ENCODE measurements at regions not wholly inside any gene's neighbourhood (a gene's known extent, or its start where the extent isn't known, plus 50 kb on each side); places are given as distances from the start of the nearest gene placed in this dataset.

DNA sequence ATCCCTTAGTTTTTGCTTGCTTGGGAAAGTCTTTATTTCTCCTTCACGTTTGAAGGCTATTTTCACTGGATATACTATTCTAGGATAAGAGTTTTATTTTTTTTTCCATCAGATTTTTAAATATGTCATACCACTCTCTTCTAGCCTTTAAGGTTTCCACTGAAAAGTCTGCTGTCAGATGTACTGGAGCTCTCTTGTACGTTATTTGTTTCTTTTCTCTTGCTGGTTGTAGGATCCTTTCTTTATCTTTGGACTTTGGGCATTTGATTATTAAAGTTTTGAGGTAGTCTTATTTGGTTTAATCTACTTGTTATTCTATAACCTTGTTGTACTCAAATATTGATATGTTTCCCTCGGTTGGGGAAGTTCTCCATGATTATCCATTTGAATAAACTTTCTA lies 848.4 kb upstream of the COX7C start:
- no peaks in the 10 kb centered on the region for H3K9me3 ChIP-seq (ENCODE audit: control insufficient read depth, insufficient read depth, low read length)
- no peaks in the 10 kb centered on the region for H3K36me3 ChIP-seq (ENCODE audit: control insufficient read depth, insufficient read depth, low read length)
- no peak overlapping the region for H3K4me3 ChIP-seq (ENCODE audit: low read depth, low read length)
- H3K9ac ChIP-seq (ENCODE audit: low read depth, low read length) = no peak overlapping the region
- no peaks in the 10 kb centered on the region for H3K27me3 ChIP-seq (ENCODE audit: control insufficient read depth, insufficient read depth, low read length)
- H3K4me1 ChIP-seq (ENCODE audit: control insufficient read depth, insufficient read depth, low read length) = no peaks in the 10 kb centered on the region

DNA sequence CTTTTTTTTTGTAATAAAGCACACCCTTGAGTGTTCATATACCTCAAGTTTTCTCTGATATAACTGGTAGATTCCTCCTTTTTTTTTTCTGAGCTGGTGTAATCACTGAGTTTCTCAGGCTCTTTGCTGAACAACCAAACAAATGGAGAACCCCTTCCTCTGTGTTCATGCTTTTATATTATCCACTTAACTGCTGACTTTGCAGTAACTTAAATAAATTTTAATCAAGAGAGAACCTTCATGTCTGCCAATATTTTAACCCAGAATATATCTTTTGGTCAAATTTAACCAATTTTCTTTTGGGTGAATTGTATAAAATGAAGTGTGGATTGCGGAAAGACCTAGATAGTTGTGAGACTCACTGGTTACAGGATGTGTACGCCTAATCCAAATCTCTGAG lies 833.0 kb upstream of the COX7C start:
- Histone ChIP-seq H3K4me3 (ENCODE audit: low read depth, low read length) (no peak overlapping the region), H3K36me3 (ENCODE audit: control insufficient read depth, insufficient read depth, low read length) (no peaks in the 10 kb centered on the region), H3K27me3 (ENCODE audit: control insufficient read depth, insufficient read depth, low read length) (no peaks in the 10 kb centered on the region), H3K4me1 (ENCODE audit: control insufficient read depth, insufficient read depth, low read length) (no peaks in the 10 kb centered on the region), H3K9me3 (ENCODE audit: control insufficient read depth, insufficient read depth, low read length) (no peaks in the 10 kb centered on the region), H3K9ac (ENCODE audit: low read depth, low read length) (no peak overlapping the region)

DNA sequence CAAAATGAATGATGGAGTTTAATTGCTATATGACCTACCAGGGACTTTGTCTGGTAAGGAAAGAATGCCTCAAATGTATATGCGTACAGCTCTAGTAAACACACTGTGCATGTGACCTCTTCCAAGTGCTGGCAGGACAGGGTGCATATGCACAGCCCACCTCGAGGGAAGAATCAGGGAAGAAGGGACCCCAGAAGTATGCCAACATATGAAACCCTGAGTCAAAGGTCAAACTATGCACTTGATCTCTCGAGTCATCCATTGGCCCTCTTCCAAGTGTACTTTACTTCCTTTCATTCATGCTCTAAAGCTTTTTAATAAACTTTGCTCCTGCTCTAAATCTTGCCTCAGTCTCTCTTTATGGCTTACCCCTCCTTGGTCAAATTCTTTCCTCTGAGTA lies 804.6 kb upstream of the COX7C start:
- H3K9ac ChIP-seq (ENCODE audit: low read depth, low read length) = no peak overlapping the region
- H3K4me3 ChIP-seq (ENCODE audit: low read depth, low read length) = no peak overlapping the region
- peaks cover 10% of the 10 kb centered on the region for H3K4me1 ChIP-seq (ENCODE audit: control insufficient read depth, insufficient read depth, low read length)
- no peaks in the 10 kb centered on the region for H3K36me3 ChIP-seq (ENCODE audit: control insufficient read depth, insufficient read depth, low read length)
- H3K9me3 ChIP-seq (ENCODE audit: control insufficient read depth, insufficient read depth, low read length) = no peaks in the 10 kb centered on the region
- H3K27me3 ChIP-seq (ENCODE audit: control insufficient read depth, insufficient read depth, low read length) = no peaks in the 10 kb centered on the region

DNA sequence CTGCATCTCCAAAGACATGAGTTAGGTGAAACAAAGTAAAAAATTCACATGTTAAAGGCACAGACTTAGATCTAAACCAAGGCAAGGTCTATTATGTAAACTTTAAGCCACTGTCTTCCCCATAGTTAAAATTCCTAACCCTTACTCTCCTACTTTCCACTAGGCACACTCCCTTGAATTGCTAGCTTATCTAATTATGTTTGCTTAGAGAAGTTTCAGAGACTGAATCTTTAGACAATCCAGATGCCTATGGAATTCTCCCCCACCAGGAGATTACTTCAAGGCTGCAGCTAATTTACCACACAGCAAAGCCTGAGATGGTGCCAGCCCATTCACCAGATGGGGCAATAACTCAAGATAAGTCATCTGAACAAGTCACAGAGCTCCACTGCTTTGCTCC lies 803.1 kb upstream of the COX7C start:
- Histone ChIP-seq H3K4me3 (ENCODE audit: low read depth, low read length) (no peak overlapping the region), H3K36me3 (ENCODE audit: control insufficient read depth, insufficient read depth, low read length) (no peaks in the 10 kb centered on the region), H3K9ac (ENCODE audit: low read depth, low read length) (no peak overlapping the region), H3K27me3 (ENCODE audit: control insufficient read depth, insufficient read depth, low read length) (no peaks in the 10 kb centered on the region), H3K9me3 (ENCODE audit: control insufficient read depth, insufficient read depth, low read length) (no peaks in the 10 kb centered on the region), H3K4me1 (ENCODE audit: control insufficient read depth, insufficient read depth, low read length) (peaks cover 10% of the 10 kb centered on the region)

DNA sequence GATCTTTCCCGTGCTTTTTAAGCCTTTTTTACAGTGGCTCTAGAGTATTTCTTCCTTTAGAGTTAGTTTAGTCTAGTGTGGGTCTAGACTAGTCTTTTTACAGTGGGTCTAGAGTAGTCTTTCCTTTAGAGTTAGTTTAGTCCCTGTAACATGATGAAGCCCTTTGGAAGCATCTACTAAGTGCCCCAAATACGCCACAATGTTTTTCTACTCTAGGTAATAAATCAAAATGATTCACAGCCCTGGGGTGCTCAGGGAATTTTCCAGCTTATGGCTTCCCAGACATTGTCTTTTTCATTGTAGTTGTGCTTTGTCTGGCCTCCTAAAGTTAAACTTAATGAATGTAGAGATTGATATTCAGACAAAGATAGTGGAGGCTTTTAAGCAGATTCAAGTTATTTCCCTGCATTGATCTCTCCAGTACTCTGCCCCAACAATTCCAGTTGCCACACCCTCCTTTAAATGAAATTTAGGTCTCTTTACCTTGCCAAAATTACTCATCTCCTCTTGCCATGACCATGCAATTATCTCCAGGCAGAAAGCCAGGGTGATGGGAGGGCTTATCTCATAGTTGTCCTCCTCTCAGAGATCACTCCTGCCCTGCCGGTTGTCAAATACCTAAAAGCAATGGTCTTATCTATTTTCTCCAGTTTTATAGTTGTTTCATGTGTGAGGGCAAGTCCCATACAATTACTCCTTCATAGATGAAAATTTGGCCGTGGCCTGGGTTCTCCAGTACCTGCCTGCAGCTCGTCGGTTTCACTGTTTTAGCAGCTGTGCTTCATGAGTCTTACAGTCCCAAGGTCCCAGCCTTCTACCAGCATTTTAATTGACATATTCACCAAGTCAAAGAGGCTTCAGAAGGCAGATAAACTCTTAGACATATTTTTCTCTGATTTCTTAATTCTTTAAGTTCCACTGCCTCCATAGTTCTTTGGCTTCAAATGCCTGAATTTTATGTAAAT lies 794.0 kb upstream of the COX7C start:
- no peaks in the 10 kb centered on the region for H3K27me3 ChIP-seq (ENCODE audit: control insufficient read depth, insufficient read depth, low read length)
- H3K9me3 ChIP-seq (ENCODE audit: control insufficient read depth, insufficient read depth, low read length) = no peaks in the 10 kb centered on the region
- no peak overlapping the region for H3K9ac ChIP-seq (ENCODE audit: low read depth, low read length)
- no peaks in the 10 kb centered on the region for H3K36me3 ChIP-seq (ENCODE audit: control insufficient read depth, insufficient read depth, low read length)
- H3K4me3 ChIP-seq (ENCODE audit: low read depth, low read length) = no peak overlapping the region
- no peaks in the 10 kb centered on the region for H3K4me1 ChIP-seq (ENCODE audit: control insufficient read depth, insufficient read depth, low read length)

DNA sequence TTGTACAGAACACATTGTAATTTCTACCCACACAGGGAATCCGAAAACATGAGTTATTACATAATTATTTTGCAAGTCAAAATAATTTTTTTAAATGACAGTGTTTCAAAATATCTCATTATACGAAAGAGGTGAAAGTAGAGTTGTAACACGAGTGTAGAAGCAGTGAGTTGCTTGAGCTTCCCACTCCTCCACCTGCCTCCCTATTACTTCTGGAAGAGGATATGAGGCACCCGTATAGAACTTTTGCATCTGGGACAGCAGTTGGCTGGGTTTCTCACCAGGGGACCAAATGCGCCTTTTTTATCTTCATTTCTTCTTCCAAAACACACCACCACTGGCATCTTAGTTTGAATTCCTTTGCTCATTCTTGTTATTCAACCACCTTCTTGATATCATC lies 779.0 kb upstream of the COX7C start:
- Histone ChIP-seq H3K36me3 (ENCODE audit: control insufficient read depth, insufficient read depth, low read length) (no peaks in the 10 kb centered on the region), H3K9me3 (ENCODE audit: control insufficient read depth, insufficient read depth, low read length) (no peaks in the 10 kb centered on the region), H3K9ac (ENCODE audit: low read depth, low read length) (no peak overlapping the region), H3K27me3 (ENCODE audit: control insufficient read depth, insufficient read depth, low read length) (no peaks in the 10 kb centered on the region), H3K4me1 (ENCODE audit: control insufficient read depth, insufficient read depth, low read length) (no peaks in the 10 kb centered on the region), H3K4me3 (ENCODE audit: low read depth, low read length) (no peak overlapping the region)

DNA sequence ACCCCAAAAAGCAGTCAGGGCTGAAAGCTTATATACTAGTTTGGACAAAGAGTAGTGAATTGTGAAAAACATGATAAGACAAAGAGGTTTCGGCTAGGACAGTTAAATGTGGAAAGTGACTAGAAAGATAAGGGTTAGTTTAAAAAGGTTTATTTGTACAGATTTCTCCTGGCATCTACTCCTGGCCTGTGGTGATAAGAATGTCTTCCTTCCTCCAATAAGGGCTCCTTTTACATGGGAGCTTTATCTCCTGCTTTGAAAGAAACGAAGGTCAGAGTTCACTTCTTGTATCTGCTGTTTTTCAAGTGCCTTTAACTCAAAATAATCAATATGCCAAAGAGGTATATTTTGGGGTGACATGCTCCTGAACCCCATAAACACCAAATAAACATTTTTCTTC lies 776.1 kb upstream of the COX7C start:
- H3K4me3 ChIP-seq (ENCODE audit: low read depth, low read length) = no peak overlapping the region
- no peaks in the 10 kb centered on the region for H3K9me3 ChIP-seq (ENCODE audit: control insufficient read depth, insufficient read depth, low read length)
- no peaks in the 10 kb centered on the region for H3K4me1 ChIP-seq (ENCODE audit: control insufficient read depth, insufficient read depth, low read length)
- no peaks in the 10 kb centered on the region for H3K27me3 ChIP-seq (ENCODE audit: control insufficient read depth, insufficient read depth, low read length)
- H3K36me3 ChIP-seq (ENCODE audit: control insufficient read depth, insufficient read depth, low read length) = no peaks in the 10 kb centered on the region
- no peak overlapping the region for H3K9ac ChIP-seq (ENCODE audit: low read depth, low read length)

DNA sequence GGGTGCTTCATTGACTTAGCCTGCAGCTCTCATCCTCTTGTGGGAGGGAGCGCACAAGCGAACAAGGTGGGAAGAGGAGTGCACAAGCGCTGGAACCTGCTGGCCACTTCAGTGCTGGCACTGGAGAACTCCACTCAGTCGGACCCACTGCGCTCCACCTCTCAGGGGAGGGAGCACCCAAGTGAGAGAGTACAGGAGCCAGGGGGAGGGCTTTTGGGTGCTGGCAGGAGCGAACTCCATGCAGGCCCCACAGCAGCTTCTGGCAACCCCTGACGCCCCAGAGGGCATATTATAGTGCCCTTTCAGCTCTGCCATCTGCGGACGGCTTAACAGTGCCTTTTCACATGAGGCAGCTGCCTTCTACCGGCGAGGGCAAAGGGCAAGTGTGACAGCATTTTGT lies 774.2 kb upstream of the COX7C start:
- H3K4me3 ChIP-seq (ENCODE audit: low read depth, low read length) = no peak overlapping the region
- H3K27me3 ChIP-seq (ENCODE audit: control insufficient read depth, insufficient read depth, low read length) = no peaks in the 10 kb centered on the region
- peak overlapping the region; percentile 32 for H3K9ac ChIP-seq (ENCODE audit: low read depth, low read length)
- no peaks in the 10 kb centered on the region for H3K9me3 ChIP-seq (ENCODE audit: control insufficient read depth, insufficient read depth, low read length)
- H3K36me3 ChIP-seq (ENCODE audit: control insufficient read depth, insufficient read depth, low read length) = no peaks in the 10 kb centered on the region
- H3K4me1 ChIP-seq (ENCODE audit: control insufficient read depth, insufficient read depth, low read length) = no peaks in the 10 kb centered on the region

DNA sequence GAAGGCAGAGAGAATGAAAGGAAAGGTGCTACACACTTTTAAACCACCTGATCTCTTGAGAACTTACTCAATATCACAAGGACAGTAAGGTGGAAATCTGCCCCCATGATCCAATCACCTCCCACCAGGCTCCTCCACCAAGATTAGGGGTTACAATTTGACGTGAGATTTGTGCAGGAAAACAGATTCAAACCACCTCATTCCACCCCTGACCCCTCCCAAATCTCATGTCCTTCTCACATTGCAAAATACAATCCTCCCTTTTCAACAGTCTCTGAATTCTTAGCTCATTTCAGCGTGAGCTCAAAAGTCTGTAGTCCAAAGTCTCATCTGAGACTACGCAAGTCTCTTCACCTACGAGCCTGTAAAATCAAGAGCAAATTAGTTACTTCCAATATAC lies 768.3 kb upstream of the COX7C start:
- no peak overlapping the region for H3K4me3 ChIP-seq (ENCODE audit: low read depth, low read length)
- H3K4me1 ChIP-seq (ENCODE audit: control insufficient read depth, insufficient read depth, low read length) = no peaks in the 10 kb centered on the region
- H3K27me3 ChIP-seq (ENCODE audit: control insufficient read depth, insufficient read depth, low read length) = no peaks in the 10 kb centered on the region
- no peaks in the 10 kb centered on the region for H3K36me3 ChIP-seq (ENCODE audit: control insufficient read depth, insufficient read depth, low read length)
- no peaks in the 10 kb centered on the region for H3K9me3 ChIP-seq (ENCODE audit: control insufficient read depth, insufficient read depth, low read length)
- no peak overlapping the region for H3K9ac ChIP-seq (ENCODE audit: low read depth, low read length)

DNA sequence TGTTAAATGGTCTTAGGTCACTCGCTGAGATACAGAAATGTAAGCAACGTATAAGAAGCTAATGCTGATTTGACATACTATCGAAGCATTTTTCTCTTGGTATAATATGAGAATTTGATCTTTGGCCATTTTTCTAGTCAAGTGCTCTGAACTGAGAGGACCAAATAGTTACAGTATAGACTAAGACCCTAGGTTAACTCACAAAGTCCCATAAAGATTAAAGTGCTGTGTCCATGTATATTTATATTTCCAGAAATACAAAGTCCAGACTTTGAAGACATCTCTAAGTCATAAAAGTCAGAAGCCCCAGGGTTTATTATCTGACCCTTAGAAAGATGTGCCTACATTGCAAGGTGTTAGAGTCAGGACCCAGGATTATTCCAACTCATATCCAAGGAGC lies 752.4 kb upstream of the COX7C start:
- Histone ChIP-seq H3K4me3 (ENCODE audit: low read depth, low read length) (no peak overlapping the region), H3K9ac (ENCODE audit: low read depth, low read length) (no peak overlapping the region), H3K36me3 (ENCODE audit: control insufficient read depth, insufficient read depth, low read length) (no peaks in the 10 kb centered on the region), H3K4me1 (ENCODE audit: control insufficient read depth, insufficient read depth, low read length) (no peaks in the 10 kb centered on the region), H3K27me3 (ENCODE audit: control insufficient read depth, insufficient read depth, low read length) (no peaks in the 10 kb centered on the region), H3K9me3 (ENCODE audit: control insufficient read depth, insufficient read depth, low read length) (no peaks in the 10 kb centered on the region)

DNA sequence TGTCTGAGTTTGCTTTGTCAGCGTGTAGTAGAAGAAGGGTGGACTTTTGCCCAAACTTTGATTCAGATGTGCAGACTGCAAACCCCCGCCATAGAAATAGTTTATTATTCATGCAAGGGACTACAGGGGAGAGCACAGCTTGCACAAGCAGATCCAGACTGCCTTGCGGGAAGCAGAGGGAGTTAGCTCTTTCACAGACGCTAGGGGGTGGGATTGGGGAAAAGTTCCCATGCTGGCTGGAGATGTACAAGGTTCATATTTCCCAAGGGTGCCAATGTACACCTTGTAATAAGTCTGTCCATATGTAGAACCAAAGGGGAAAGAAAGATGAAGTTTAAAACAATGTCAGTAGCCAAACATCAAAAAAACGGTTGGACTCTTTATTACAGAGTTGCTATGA lies 749.7 kb upstream of the COX7C start:
- Histone ChIP-seq H3K4me3 (ENCODE audit: low read depth, low read length) (no peak overlapping the region), H3K27me3 (ENCODE audit: control insufficient read depth, insufficient read depth, low read length) (no peaks in the 10 kb centered on the region), H3K36me3 (ENCODE audit: control insufficient read depth, insufficient read depth, low read length) (no peaks in the 10 kb centered on the region), H3K4me1 (ENCODE audit: control insufficient read depth, insufficient read depth, low read length) (no peaks in the 10 kb centered on the region), H3K9ac (ENCODE audit: low read depth, low read length) (no peak overlapping the region), H3K9me3 (ENCODE audit: control insufficient read depth, insufficient read depth, low read length) (no peaks in the 10 kb centered on the region)

DNA sequence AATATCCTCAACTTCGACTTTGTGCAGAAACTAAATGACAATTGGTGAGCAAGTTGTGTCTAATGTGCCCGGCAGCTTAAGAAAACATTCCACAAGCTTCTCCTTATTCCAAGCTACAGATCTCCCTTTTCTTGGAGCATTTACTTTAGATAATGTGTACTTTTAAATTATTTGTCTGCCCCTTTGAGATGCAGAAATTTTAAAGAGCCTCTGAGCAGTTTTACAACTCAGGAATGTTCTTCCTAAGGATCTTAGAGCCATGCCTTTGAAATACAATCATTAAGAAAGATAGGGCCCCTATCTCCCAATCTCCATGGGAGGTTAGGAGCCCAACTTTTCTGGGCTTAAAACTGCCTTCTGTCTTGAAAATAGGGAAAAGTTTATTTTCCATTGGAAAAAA lies 723.7 kb upstream of the COX7C start:
- peaks cover 5% of the 10 kb centered on the region for H3K4me1 ChIP-seq (ENCODE audit: control insufficient read depth, insufficient read depth, low read length)
- no peak overlapping the region for H3K9ac ChIP-seq (ENCODE audit: low read depth, low read length)
- no peaks in the 10 kb centered on the region for H3K36me3 ChIP-seq (ENCODE audit: control insufficient read depth, insufficient read depth, low read length)
- H3K4me3 ChIP-seq (ENCODE audit: low read depth, low read length) = no peak overlapping the region
- peaks cover 52% of the 10 kb centered on the region for H3K27me3 ChIP-seq (ENCODE audit: control insufficient read depth, insufficient read depth, low read length)
- no peaks in the 10 kb centered on the region for H3K9me3 ChIP-seq (ENCODE audit: control insufficient read depth, insufficient read depth, low read length)
